OCI-LY1 (cell line): ENCODE measurements at regions not wholly inside any gene's neighbourhood (a gene's known extent, or its start where the extent isn't known, plus 50 kb on each side); places are given as distances from the start of the nearest gene placed in this dataset.

Experiments used
- CTCF ChIP-seq: fragments of 200-600 bp; sonication (generic), shearing (Covaris generic); IDR thresholded peaks from 2 replicates; pipeline ENCODE4 v1.5.1; 2017; ENCODE audit warnings: mild to moderate bottlenecking, antibody characterized with exemption, low read length, moderate library complexity, mixed read lengths
- EZH2 ChIP-seq: fragments of 200-600 bp; sonication (generic), shearing (Covaris generic); IDR thresholded peaks from 2 replicates; pipeline ENCODE4 v1.8.0; 2017; ENCODE audit warnings: borderline replicate concordance, mixed run types, mild to moderate bottlenecking, antibody characterized with exemption, low read length, moderate library complexity, mixed read lengths

DNA sequence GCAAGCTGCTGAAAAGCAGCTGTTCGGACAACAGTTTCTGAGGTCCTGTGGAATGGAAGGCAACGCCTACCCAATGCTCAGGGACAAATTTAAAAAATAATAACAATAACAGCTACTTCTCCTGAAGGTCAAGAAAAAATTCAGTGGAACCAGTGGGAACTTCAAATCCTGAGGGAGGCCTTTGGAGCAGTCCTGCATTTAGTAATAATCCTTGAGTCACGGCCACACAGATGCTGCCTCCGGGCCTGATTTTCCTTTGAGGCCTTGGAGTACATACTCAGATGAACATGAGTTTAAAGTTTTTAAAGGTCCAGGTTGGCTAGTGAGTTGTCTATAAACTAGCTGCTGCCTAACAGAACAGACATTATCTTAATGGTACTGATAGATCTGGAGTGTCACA lies 268.0 kb downstream of the MSRB3 start:
- TF ChIP-seq CTCF (no peak), EZH2 (no peak)
